SW 1271 (cell line): ENCODE measurements at regions not wholly inside any gene's neighbourhood (a gene's known extent, or its start where the extent isn't known, plus 50 kb on each side); places are given as distances from the start of the nearest gene placed in this dataset.

Experiments used
- DNase-seq, 2 experiments: peaks; one replicate each; lab custom pipeline; 2025; lab: John Stamatoyannopoulos, UW

DNA sequence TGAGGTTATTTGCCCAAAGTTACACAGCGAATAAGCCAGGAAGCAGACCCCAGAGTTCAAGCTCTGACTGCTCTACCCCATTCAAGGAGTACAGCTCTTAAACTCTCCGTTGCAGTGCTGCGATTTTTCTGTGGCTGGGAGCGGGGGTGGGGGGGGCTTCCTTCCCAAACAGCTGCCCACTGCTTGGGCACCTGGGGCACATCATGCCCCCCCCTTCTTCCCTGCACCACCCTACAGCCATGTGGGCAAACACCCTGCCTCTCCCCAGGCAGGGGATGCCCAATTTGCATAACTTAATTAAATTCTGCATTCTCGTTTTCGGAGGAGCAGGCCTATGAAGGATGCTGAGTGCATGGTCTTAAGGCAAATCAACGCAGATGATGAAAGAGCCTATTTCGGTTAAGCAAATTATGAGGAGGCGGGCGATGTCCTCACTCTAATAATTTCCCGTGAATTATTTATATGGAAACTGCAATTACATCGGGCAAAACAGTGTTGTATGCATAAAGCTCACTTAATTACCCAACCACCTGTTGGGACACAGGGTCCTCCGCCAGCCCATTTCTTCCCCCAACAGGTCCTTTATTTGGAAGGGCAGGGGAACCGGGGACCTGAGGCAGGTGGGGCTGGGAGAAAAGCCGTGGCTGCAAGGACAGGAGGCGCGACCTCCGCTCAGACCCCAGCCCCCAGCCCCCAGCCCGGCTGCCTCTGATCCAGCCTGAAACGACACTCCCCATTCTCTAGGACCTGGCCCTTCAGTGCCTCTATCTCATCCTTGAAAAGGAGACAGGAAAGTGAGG lies 610.5 kb downstream of the BUD13 start:
- no peak for DNase-seq

GRCh38 chr11:116148645-116149044 lies 624.1 kb downstream of the BUD13 start:
- DNase-seq: no peak

DNA sequence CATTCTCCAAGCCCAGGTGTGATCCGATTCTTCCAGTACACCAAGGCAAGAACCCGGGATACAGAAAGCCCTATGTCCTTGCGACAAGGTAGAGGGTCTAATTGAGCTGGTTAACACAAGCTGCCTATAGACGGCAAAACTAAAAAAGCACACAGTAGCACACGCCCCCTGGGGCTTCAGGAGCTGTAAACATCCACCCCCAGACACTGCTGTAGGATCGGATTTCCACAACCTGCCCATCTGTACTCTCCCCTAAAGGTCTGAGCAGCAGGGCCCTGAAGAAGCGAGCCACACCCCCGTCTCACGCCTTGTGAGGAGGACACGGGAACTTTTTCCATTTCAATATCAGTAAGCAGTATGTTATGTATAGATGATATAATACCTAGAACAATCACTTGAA lies 624.7 kb downstream of the BUD13 start:
- no peak for DNase-seq

DNA sequence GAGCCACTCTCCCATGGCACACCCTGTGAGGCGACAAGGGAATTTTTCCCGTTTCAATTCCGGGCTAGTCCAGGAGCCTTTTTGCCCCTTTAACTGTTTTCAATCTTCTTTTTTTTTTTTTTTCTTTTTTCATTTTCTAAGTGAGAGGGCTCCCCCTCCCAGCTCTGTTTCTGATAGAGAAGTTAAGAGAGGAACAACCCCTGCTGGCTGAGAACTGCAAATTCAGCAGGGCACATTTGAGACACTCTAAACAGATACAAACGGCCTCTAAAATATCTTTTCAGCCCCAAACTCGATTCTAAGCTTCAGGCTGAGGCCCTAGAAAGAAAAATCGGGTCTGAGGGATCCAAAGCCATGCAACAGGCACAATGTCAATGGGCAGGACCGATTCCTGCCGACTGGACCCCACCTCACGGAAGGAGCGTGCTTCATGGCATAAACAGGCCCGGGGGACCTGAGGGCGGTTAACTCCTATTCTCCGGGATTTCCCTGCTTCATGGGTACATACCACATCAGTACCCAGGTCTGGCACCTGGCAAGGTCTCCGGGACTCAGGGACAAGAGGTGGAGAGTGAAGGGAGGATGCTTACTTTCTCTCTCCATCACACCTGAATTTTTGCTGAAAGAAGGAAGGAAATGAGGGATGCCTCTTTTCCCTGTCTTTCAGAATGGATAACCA lies 627.5 kb downstream of the BUD13 start:
- no peak for DNase-seq

GRCh38 chr11:116144387-116144958 lies 628.3 kb downstream of the BUD13 start:
- DNase-seq: no peak

GRCh38 chr11:116138280-116138679 lies 634.1 kb upstream of the CADM1 start:
- DNase-seq: no peak

- no peak for DNase-seq
These were observed 633.5 kb upstream of the CADM1 start for GRCh38 chr11:116137753-116138152.

DNA sequence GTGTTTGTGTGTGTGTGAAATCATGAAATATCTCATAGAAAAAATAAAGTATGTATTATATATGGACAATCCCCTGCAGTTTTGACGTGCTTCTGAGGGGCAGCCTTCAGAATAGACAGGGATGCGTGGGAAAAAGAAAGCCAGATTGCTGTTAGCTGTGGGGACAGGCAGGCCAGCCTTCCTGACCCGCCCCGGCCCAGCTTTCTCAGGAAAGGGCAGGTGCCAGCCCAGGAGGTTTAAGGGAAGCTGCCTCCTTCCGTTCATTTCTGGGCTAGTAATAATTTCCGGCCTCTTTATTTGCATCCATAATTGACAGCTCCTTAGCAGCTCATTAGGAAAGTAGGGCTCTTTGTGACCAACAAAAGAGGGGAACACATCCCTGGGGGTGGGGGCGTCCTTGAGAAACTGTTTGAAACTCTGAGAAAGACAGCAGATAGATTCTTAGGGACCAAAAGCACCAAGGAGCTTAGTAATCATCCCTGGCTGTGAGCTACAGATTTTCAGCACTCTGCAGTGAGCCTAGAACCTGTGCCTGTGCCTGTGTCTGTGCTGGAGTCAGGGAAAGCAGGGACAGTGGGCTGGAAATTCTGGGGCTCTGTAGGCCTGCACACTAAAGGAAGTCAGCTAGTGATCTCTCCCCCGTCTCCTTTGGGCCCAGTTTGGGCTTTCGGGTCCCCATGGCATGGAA lies 632.9 kb upstream of the CADM1 start:
- no peak for DNase-seq

DNA sequence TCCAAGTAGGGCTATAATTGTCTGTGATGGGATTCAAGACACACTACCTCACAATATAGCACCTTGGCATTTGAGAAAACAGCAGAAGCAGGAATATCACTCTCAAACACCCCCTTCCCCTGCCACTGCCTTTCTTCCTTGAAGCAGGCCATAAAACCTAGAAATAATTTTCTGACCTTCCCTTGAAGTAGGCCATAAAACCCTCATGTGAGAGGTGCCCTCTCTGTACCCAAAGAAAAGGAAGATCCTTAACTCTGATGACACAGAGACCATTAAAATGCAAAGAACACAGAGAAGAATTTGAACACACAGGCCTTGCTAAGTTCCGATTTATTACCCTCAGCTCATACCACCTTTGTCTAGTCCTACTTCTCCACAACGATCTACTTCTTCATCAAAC lies 631.7 kb upstream of the CADM1 start:
- no peak for DNase-seq

DNA sequence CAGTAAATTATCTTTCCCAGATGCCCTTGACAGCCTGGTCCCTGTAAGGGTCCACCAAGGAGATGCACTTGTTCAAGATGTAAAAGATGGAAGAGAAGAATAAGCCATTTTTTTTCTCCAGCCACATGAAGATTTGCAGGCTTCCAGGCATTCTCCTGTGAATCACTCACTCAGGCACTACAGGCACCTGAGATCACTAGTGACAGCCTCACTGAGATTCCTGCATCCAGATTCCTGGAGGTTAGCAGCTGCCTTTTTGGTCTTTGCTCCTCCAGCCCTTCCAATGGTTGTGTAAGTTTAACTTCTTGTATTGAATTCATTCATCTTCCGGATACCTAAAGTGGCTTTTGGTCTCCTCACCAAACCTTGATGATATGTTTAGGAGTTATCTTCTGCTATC lies 630.2 kb upstream of the CADM1 start:
- no peak for DNase-seq

GRCh38 chr11:116132273-116132978 lies 628.2 kb upstream of the CADM1 start:
- DNase-seq: no peak

DNA sequence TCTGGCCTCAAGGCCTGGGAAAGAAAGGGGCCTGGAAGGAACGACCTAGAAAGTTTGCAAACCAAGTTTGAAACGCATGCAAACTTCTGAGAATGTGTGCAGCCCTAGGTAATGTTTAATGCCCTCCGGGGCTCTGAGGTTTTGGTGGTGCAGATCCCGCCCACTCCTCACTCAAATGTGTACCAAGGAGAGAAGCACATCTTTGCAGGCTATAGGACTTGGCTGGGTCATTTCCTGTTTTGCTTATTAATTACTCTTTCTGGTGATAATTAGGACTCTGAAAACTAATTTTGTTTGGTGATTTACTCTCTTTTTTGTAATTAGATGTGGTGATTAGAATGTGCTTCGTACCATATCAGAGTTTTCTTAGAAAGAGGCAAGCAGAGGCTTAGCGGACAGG lies 625.9 kb upstream of the CADM1 start:
- no peak for DNase-seq

DNA sequence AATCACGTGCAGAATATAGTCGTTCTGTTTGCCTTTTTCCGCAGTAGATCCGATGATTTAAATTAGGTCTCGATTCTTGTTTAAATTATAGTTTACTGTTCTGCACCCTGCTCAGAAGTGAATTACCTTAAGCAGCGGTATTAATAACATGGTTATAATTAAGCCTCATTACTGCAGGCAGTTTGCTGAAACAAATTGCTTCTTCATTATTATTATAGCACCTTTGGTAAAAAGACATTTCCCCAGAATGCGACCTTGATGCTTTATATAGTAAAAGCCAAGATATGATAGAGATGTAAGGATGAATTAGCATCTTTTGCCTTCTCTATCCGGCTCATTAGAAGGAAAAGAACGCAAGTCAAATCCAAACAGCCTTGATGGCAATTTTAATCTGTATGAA lies 625.2 kb upstream of the CADM1 start:
- no peak for DNase-seq

DNA sequence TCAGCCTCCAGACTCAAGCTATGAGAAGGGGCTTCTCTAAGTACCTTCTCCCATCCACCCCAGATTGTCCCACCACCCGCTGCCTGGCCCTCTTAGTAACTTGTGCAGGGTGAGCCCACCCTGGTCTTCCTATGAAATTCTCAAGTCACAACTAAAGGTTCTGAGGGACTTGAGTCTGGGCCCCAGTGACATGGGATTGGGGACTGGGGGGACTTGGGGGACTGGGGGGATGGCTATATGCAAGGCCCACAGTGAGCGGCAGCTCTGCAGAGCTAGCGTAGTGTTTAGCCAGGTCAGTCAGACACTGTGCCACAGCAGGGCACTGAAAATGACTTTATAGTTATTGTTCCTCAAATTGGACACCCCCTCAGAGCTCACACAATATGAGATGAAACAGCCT lies 622.3 kb upstream of the CADM1 start:
- no peak for DNase-seq

DNA sequence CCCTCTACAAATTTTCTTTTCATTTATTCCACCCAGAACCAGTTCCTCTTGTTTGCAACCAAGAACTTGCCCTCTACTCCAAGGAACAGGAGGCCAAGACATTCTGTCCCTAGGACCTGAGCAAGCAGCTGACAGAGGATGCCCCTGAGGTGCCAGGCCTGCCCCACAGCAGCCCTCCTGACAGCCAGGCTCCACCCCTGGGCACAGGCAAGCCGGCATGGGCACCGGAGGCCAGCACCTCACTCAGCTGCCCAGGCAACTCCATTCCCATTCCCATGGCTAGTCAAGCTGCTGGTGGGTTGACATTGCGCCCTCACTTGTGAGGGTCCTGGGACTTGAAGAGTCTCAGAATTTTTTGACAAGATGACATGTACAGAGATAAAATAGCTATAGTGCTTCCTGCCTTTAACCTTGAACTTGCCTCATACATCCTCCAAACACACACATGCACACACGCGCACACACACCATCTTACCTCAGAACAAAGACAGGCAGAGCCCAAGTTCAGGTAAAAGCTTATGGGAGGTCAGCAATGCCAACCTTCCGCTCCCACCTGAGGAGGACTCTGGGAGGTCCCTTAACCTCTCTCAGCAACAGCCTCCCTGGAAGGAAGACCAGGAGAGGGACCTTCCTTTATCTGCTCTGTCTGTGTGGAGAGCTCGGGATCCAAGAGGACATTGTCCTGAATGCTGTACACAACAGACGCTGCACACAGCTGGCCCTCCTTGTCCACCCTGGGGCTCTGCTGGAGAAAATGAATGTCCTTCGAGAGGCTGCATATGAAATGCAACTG lies 620.9 kb upstream of the CADM1 start:
- no peak for DNase-seq

DNA sequence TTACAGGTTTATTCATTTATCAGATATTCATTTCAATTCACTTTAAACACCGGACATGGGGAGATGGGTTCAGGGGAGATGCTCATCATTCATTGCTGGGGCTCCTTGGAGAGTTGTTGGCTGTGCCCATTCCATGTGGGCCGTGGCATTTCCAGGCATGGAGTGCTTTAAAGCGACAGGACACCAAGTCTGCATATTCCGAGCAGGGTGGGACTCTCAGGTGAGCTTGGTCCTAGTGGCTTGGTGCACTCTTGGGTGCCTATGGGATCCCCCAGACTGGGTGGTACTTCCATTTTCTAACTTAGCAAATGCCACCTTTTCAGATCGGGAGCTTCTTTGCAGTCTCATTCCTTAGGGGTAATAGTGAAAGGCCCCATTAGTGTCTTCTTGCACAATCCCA lies 619.5 kb upstream of the CADM1 start:
- DNase-seq: no peak

DNA sequence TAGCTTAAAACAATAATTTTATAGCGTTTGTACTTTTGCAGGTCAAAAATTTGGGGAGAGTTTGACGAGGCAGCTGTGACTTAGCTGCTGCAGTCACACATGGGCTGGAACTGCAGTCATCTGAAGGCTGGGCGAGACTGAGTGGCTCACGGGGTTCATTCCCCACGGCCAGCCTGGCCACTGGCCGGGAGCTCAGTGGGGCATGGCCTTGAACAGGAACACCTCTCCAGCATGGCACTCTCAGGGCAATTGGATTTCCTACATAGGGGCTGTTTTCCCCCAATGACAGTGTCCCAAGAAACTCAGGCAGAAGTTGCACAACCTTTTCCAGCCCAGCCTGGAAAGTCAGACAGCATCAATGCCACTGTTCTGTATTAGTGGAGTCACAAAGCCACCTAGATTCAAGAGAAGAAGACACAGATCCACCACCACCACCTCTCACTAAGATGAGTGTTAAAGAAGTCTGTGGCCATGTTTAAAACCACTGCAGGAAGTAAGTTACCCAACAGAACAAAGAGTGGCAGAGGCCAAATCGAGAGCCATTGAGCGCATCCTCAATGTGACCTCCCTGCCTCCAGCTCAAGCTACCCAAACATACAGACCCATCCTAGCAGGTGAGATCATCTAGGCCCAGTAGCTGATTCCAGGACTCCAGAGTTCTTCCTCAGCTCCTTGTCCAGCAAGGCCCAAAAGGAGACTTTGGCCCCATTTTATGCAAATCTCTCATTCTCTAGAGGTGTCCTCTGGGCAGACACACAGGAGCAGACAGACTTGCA lies 618.7 kb upstream of the CADM1 start:
- no peak for DNase-seq

DNA sequence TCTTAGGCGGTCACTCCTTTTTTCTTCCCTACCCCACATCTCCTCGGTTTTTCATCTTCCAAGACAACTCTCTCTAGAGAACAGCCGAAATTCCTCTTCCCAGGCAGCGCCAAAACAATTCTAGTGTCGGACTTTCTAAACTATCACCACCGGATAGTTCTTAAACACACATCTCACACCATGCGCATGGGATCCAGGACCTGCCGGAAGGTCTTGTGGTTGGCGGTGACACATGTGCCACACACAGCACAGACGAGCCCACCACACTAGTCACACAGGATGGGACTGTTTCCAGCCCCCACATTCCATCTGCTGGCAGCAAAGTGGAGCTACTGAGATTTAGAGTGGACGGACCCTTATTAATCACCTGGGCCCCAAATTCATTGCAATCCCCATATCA lies 614.9 kb upstream of the CADM1 start:
- DNase-seq: no peak

- no peak for DNase-seq
These were observed 613.9 kb upstream of the CADM1 start for GRCh38 chr11:116118138-116118470.

DNA sequence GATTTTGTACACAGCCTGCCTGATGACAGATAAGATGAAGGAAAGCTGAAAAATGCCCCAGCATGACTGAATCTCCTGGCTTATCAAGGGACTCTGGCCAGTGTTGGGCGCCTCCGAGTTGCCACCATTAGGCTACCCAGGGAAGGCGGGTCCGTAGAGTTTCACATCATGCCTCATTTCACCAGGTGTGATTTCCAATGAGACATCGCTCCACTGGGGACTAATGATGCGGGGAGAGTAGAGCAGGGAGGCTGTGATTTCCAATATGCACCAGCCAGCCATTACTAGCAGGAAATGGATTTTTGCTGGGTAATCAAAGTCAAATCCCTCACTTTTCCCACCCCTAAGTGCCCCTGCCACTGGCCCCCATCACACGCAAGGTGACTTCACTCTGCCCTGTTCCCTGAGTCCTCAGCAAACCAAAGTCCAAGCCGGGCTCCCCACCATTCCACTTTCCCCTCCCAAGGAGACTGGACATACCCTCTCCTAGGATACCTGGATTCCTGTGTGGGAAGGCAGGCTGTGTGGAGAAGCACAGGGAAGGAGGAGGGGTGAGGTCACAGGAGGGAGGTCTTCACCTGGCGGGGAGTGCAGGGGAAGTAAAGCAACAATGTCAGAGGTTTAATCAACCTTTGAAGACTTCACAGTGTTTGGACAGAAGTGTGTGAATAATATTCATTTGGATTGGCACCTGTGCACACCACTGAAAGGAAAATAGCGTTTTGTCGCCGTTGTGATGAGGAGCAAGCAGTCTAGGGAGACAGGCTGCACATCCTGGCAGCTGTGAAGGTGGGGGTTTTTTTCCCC lies 613.3 kb upstream of the CADM1 start:
- no peak for DNase-seq
